Fibroblast of peridontal ligament (primary cell): ENCODE measurements at regions not wholly inside any gene's neighbourhood (a gene's known extent, or its start where the extent isn't known, plus 50 kb on each side); places are given as distances from the start of the nearest gene placed in this dataset.
A peak's percentile ranks its signal among the peaks of the same experiment; 100 is the strongest.
"Not testable (repeated sequence)": the region's sequence is repeated elsewhere in the genome, so short reads cannot be mapped to it uniquely, and the experiment has no call there.

Experiments used
- DNase-seq: peaks from one replicate; pipeline ENCODE4 v3.0.0-alpha.2; 2010; ENCODE audit errors: extremely low read depth

DNA sequence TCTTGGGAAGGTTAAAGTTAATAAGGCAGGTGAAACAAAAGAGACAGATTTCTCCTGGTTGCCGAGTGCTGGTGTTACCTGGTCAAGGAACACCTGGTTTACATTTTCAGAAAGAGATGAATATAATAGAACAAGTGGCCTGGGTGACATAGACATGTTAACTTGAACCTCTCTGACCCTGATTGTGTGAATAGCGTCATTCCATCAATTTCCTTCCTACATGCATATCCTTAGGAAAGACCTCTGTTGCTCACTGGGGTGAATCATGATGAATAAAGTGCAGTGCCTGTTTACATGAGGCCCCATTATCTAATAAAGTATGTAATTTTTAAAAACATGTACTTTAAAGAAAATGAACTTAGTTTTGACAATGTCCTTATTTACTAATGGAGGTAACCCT lies 1822.9 kb upstream of the FLRT2 start:
- DNase-seq: no peak

DNA sequence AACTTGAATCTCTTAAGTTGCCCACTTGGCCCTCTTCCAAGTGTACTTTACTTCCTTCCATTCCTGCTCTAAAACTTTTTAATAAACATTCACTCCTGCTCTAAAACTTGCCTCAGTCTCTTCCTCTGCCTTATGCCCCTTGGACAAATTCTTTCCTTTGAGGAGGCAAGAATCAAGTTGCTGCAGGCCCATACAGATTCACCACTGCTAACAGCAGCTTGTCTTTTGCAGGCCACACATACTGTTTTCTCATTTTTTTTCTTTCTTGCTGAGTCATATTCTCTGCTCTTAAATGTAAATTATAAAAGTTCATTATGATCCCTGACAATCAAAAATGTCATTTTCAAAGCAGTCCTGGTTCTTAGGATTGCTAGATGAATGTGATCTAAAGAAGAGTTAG lies 1820.8 kb upstream of the FLRT2 start:
- no peak for DNase-seq

DNA sequence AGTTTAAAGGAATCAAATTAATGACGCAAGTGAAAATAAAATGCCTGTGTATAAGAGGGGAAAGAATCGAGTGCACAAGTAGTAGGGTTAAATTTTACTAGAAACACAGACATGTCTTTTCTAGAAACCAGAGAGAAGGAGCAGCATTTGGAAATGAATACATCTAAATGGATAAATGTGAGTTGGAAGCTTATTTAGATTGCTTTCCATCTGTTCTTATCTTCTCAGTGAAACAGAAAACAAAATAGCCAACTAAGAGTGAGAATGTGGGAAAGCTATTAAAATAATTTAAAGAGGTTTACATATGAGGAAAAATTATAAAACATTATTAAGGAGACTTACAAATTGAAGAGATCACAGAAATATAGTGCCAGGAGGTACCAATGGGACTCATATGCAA lies 1818.9 kb upstream of the FLRT2 start:
- DNase-seq: no peak

GRCh38 chr14:83712418-83713129 lies 1817.4 kb upstream of the FLRT2 start:
- DNase-seq: peak; percentile 8

GRCh38 chr14:83713732-83714131 lies 1816.2 kb upstream of the FLRT2 start:
- DNase-seq: no peak

DNA sequence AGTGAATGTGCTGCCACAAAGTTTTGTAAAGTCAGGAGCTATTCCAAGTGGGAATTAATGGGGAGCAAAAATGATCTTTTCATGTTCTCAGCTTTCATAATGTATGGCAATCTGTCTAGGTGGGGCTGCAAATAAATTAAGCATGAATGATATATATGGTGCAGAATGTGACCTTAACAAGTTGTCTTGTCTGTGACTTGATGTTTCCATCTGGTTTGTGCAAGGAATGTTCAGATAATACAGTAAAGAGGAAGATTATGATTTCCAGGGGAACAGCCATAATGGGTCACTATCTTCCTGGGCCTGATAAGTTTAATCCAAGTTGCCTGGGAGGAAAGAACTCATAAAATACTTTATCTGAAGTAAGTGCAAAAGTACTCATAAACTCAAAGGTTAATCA lies 1815.8 kb upstream of the FLRT2 start:
- no peak for DNase-seq

GRCh38 chr14:83719435-83719834 lies 1810.5 kb upstream of the FLRT2 start:
- not testable (repeated sequence) for DNase-seq

DNA sequence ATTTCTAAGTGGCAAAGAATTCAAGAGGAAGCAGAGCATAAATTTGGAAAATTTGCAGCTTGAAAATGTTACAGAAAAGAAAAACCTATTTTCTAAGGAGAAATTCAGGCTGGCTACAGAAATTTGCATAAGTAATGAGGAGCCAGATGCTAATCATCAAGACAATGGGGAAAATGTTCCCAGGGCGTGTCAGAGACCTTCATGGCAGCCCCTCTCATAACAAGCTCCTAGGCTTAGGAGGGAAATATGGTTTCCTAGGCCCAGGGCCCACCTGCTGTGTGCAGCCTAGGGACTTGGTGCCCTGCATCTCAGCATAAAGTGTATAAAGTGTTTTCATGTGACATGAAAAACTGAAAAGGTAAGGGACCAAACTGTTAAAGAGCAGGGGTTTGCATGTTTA lies 1796.3 kb upstream of the FLRT2 start:
- DNase-seq: no peak

GRCh38 chr14:83734431-83734830 lies 1795.5 kb upstream of the FLRT2 start:
- no peak for DNase-seq

- no peak for DNase-seq
Measured at GRCh38 chr14:83741269-83741668, 1788.7 kb upstream of the FLRT2 start.

GRCh38 chr14:83744224-83744623 lies 1785.7 kb upstream of the FLRT2 start:
- DNase-seq: no peak

DNA sequence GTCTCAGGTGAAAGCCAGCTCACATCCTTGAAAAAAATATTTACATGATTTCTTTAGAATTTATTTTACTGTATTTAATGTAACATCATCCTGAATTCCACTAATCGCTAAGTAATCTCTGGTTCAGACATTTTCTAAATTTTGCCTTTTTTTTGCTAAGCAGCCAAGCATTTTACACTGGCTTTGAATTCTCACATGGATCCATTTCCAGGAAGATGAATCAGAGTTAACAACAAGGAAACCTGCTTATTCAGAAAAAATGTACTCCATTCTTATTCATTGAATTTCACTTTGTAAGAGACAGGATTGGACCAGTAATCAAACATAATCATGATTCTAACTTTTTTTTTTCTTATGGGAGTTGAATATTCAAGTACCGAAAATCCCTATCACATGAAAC lies 1785.1 kb upstream of the FLRT2 start:
- DNase-seq: no peak

GRCh38 chr14:83746336-83746735 lies 1783.6 kb upstream of the FLRT2 start:
- DNase-seq: no peak

DNA sequence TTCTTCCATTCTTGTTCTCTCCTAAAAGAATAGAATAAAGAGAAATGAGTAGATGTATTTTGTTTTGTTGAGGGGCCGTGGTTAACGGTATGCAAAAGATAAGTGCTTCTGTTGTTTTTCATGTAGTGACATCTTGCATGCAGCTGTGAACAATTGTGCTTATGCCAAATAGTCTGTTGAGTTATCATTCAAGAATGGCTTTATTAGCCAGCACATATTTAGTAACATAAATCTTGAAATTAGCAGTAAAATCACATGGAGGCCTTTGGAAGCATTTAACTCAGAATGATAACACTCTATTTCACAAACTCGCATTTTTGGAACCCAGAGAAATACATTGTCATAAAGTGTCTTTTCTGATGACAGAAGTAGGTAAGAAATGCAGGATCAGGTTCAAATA lies 1772.0 kb upstream of the FLRT2 start:
- peak; percentile 10 for DNase-seq

- no peak for DNase-seq
Measured at GRCh38 chr14:83764656-83765599, 1765.0 kb upstream of the FLRT2 start.

DNA sequence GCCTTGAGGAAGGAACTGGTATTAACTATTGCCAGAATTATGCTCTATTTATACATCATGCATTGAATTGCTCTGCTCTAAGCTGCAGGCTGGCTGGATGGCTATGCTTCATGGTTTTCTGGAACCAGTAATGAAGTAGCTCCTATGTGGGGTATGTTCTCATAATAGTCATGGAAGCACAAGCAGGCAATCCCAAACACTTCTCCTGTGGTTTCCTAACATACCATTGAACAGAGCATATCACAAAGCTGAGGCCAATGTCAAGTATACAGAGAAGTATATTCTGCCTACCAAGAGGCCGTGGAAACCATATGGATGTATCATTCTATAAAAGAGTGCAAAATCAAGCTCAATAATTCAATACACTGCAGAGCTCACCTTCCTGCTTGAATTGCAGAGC lies 1752.4 kb upstream of the FLRT2 start:
- DNase-seq: peak; percentile 19

- DNase-seq: peak; percentile 28
Measured at GRCh38 chr14:83779266-83779665, 1750.7 kb upstream of the FLRT2 start.

GRCh38 chr14:83780321-83780720 lies 1749.6 kb upstream of the FLRT2 start:
- no peak for DNase-seq

DNA sequence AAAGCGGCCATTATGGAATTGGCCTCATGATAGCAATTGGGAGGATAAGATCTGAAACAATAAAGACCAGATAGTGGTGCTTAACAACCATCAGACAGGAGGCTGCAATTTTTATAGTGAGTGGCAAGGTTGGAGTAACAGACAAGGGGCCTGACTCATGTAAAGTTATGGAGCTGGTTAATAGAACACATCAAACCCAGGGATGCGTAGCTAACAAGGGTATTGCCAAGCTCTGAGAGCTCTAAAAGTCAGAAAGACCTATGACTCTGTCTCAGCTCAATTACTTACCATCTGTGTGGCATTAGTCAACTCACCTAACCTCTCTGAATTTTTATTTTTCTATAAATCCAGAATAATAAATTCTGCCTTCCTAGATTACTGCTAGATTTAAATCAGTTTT lies 1731.5 kb upstream of the FLRT2 start:
- DNase-seq: no peak

DNA sequence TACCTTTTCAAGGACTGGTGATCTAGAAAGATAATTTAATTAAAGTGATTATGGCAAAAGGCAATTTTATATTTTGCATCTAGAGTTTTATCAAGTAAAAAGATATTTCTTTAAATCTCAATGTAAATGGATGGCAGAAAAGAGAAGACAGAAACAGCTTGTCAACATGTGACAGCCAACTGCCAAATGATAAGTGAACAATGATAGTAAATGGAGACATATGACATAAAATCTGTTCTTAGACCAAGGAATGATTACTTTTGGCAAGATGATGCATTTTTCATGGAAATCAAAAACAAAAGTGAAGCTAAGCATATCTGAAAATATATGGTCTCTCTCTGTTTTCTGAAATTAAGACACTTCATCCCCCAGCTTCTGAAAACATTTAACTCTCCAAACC lies 1730.7 kb upstream of the FLRT2 start:
- no peak for DNase-seq

- DNase-seq: no peak
Measured at GRCh38 chr14:83814896-83815295, 1715.0 kb upstream of the FLRT2 start.

DNA sequence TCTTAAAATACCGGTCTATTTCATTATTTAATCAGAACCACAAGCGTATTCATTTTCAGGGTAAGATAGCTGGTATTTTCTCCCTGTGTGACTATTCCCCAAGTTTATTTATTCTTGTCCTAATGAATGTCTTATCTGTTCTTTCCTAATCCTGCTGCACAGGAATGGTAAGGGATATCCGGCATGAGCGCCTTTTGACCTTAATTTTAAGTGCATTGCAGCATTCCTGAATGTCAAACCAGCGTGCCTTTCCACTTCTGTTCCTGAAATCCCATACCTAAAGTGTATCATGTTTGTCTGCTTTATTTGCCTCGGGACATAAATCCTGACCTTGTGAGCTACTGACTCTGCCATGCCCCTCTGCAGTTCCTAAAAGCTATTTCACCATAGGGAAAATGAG lies 1713.2 kb upstream of the FLRT2 start:
- DNase-seq: peak; percentile 45

DNA sequence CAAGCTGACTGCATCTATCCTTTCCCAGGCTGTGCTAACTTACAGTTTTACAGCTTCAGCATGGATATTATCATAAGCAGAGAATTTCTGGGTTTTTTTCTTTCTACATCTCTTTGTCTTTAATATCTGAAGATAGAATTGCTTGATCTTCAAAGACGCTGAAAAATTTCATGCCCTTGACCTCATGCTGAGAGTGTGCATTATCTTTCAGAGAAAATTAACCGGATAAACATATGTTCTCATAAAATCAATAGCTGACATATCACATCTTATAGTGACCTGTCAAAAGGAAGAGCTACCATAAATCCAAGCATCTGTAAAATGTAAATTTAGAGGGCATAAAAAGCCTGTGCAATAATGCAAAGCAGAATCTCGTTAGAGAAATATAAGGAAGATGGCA lies 1704.1 kb upstream of the FLRT2 start:
- no peak for DNase-seq
